GM12878 (cell line): ENCODE measurements at regions not wholly inside any gene's neighbourhood (a gene's known extent, or its start where the extent isn't known, plus 50 kb on each side); places are given as distances from the start of the nearest gene placed in this dataset.

Source experiments
- ATAC-seq: fragments of 200-7000 bp; cut with Tn5 transposase; 3 replicates; pipeline ENCODE4 v1.9.1; 2020; ENCODE audit warnings: mild to moderate bottlenecking, moderate library complexity
- BruUV-seq: library from RNA; stranded (reverse); fragments of 400-500 nt; replicated peaks from 2 replicates; lab custom pipeline; 2021; lab: Mats Ljungman, UMichigan
- CTCF ChIA-PET: fragments of 300-600 bp; sonication (Branson Sonifier 250); formaldehyde crosslinking; extraction: SDS; loops from one replicate; lab custom pipeline; 2021; ENCODE audit warnings: inconsistent platforms; lab: Yijun Ruan, JAX
- POLR2A ChIA-PET: fragments of 350-600 bp; formaldehyde crosslinking; extraction: SDS; loops from one replicate; lab custom pipeline; 2021; ENCODE audit warnings: inconsistent platforms; lab: Charles Lee
- RAD21 ChIA-PET: fragments of 300-600 bp; sonication (Branson Sonifier 250); formaldehyde crosslinking; loops from one replicate; lab custom pipeline; 2023; ENCODE audit warnings: antibody characterized with exemption; ENCODE audit not compliant: unreplicated experiment; lab: Charles Lee
- SMC1A ChIA-PET: fragments of 300-600 bp; sonication (Branson Sonifier 250); formaldehyde crosslinking; loops from one replicate; lab custom pipeline; 2023; ENCODE audit not compliant: unreplicated experiment, uncharacterized antibody; lab: Charles Lee
- DNase-seq: peaks from one replicate; pipeline ENCODE4 v3.0.0-alpha.2; 2011; ENCODE audit warnings: low read depth, low spot score
- FAIRE-seq: peaks from 3 replicates; lab custom pipeline; 2011; peaks lifted over from hg19 to GRCh38; lab: Jason Lieb, UNC
- H2AFZ ChIP-seq: 2 replicates; pipeline ENCODE4 v1.6.0; 2011; ENCODE audit warnings: low read depth, low read length, control low read depth; ENCODE audit not compliant: control insufficient read depth
- H3K27ac ChIP-seq: 2 replicates; pipeline ENCODE4 v1.5.1; 2011; ENCODE audit warnings: control low read depth; ENCODE audit not compliant: control insufficient read depth, insufficient read depth
- H3K27me3 ChIP-seq, 2 experiments: replicated peaks in 1 of 2; 2 replicates each; pipeline versions ENCODE4 v1.6.0 to v1.6.1; 2011; ENCODE audit warnings: low read length in 1 of 2; ENCODE audit not compliant: control insufficient read depth in 2 of 2, insufficient read depth in 2 of 2
- H3K36me3 ChIP-seq, 2 experiments: 2 replicates each; pipeline ENCODE4 v1.5.1; 2011; ENCODE audit warnings: low read length in 1 of 2; ENCODE audit not compliant: control insufficient read depth in 2 of 2, insufficient read depth in 2 of 2
- H3K4me1 ChIP-seq: 2 replicates; pipeline ENCODE4 v1.6.1; 2011; ENCODE audit warnings: mild to moderate bottlenecking, low read length, moderate library complexity, mixed read lengths; ENCODE audit not compliant: control insufficient read depth, insufficient read depth
- H3K4me2 ChIP-seq: 2 replicates; pipeline ENCODE4 v1.6.0; 2011; ENCODE audit warnings: control low read depth; ENCODE audit not compliant: control insufficient read depth, insufficient read depth
- H3K4me3 ChIP-seq: fragments of 200-600 bp; sonication (generic); 2 replicates; pipeline ENCODE4 v1.5.1; 2016
- H3K79me2 ChIP-seq: 2 replicates; pipeline ENCODE4 v1.6.0; 2011; ENCODE audit warnings: low read length; ENCODE audit not compliant: control insufficient read depth, insufficient read depth
- H3K9ac ChIP-seq: 2 replicates; pipeline ENCODE4 v1.8.0; 2011; ENCODE audit warnings: low read length, control low read depth, mixed read lengths; ENCODE audit not compliant: control insufficient read depth, insufficient read depth
- H3K9me3 ChIP-seq: replicated peaks from 3 replicates; pipeline ENCODE4 v1.5.1; 2011; ENCODE audit warnings: mild to moderate bottlenecking, low read length; ENCODE audit not compliant: control insufficient read depth, insufficient read depth
- H4K20me1 ChIP-seq: 2 replicates; pipeline ENCODE4 v1.6.0; 2011; ENCODE audit not compliant: control insufficient read depth, insufficient read depth
- BHLHE40 ChIP-seq, 2 experiments: fragments of 450-650 bp in 1 of 2; IDR thresholded peaks; 2 replicates each; pipeline ENCODE4 v1.6.1; 2011 to 2017; ENCODE audit warnings: low read depth in 2 of 2, borderline replicate concordance in 1 of 2, improper control_type of control experiment in 1 of 2, low read length in 1 of 2, mild to moderate bottlenecking in 1 of 2
- BRCA1 ChIP-seq: IDR thresholded peaks from 2 replicates; pipeline ENCODE4 v1.6.1; 2011; ENCODE audit warnings: low read depth, low read length, improper control_type of control experiment
- CBX5 ChIP-seq: sonication (generic); IDR thresholded peaks from 2 replicates; pipeline ENCODE4 v1.6.1; 2016; ENCODE audit warnings: low read depth, moderate library complexity, mild to moderate bottlenecking, inconsistent platforms
- CHD4 ChIP-seq: fragments of 200-600 bp; sonication (generic); IDR thresholded peaks from 2 replicates; pipeline ENCODE4 v1.6.1; 2016; ENCODE audit warnings: mild to moderate bottlenecking
- EZH2 ChIP-seq: IDR thresholded peaks from 2 replicates; pipeline ENCODE4 v1.6.1; 2012; ENCODE audit warnings: low read depth, mild to moderate bottlenecking, control low read depth, inconsistent platforms, low read length, borderline replicate concordance; ENCODE audit not compliant: control insufficient read depth
- GABPA ChIP-seq: IDR thresholded peaks from 2 replicates; pipeline ENCODE4 v1.6.1; 2014; ENCODE audit warnings: antibody characterized with exemption, low read depth, mild to moderate bottlenecking, inconsistent platforms
- JUND ChIP-seq: IDR thresholded peaks from 2 replicates; pipeline ENCODE4 v1.6.1; 2012; ENCODE audit warnings: low read depth, mild to moderate bottlenecking, low read length, improper control_type of control experiment, moderate library complexity
- MTA3 ChIP-seq: IDR thresholded peaks from 2 replicates; pipeline ENCODE4 v1.6.1; 2012; ENCODE audit warnings: low read length, inconsistent platforms, borderline replicate concordance
- NFIC ChIP-seq: IDR thresholded peaks from 2 replicates; pipeline ENCODE4 v1.6.1; 2012; ENCODE audit warnings: low read depth, mild to moderate bottlenecking, inconsistent platforms, low read length, moderate library complexity
- NR2C1 ChIP-seq: fragments of 450-650 bp; IDR thresholded peaks from 2 replicates; pipeline ENCODE4 v1.6.1; 2017; ENCODE audit warnings: antibody characterized with exemption, mild to moderate bottlenecking, moderate library complexity
- POLR2A ChIP-seq: IDR thresholded peaks from 2 replicates; pipeline ENCODE4 v1.6.1; 2011; ENCODE audit warnings: low read depth, mild to moderate bottlenecking, low read length
- SMC3 ChIP-seq: IDR thresholded peaks from 2 replicates; pipeline ENCODE4 v1.6.1; 2011; ENCODE audit warnings: low read length, improper control_type of control experiment, borderline replicate concordance
- STAT1 ChIP-seq: fragments of 450-650 bp; conservative IDR thresholded peaks from 2 replicates; pipeline ENCODE4 v1.6.1; 2014; ENCODE audit warnings: antibody characterized with exemption, mild to moderate bottlenecking
- TAF1 ChIP-seq: IDR thresholded peaks from 2 replicates; pipeline ENCODE4 v1.6.1; 2011; ENCODE audit warnings: mild to moderate bottlenecking, low read depth, low read length, borderline replicate concordance
- ZNF207 ChIP-seq: fragments of 450-650 bp; IDR thresholded peaks from 2 replicates; pipeline ENCODE4 v1.6.1; 2014; ENCODE audit warnings: antibody characterized with exemption, mild to moderate bottlenecking, borderline replicate concordance
- WGBS: methylation state at CpG from one replicate; pipeline ENCODE4 v1.1.6; 2016; ENCODE audit warnings: low lambda C conversion rate; ENCODE audit not compliant: insufficient replicate concordance, insufficient coverage; ENCODE audit errors: missing lambda C conversion rate; 5-methylcytosine and 5-hydroxymethylcytosine counted together
- in situ Hi-C: fragments of 300-500 bp; cut with MboI; formaldehyde crosslinking; loops from 9 replicates; pipeline ENCODE4 v1.14.3; 2018; ENCODE audit warnings: mixed read lengths
- intact Hi-C: fragments of 100-400 bp; cut with micrococcal nuclease; formaldehyde crosslinking; loops from one replicate; pipeline ENCODE4 v1.14.2; 2022; ENCODE audit not compliant: unreplicated experiment
- TF ChIP-seq, protein P1 (sequence below): fragments of 450-650 bp; IDR thresholded peaks from 2 replicates; pipeline ENCODE4 v1.6.1; 2014; ENCODE audit warnings: mild to moderate bottlenecking
- TF ChIP-seq, protein P2 (sequence below): IDR thresholded peaks from 2 replicates; pipeline ENCODE4 v1.6.1; 2012; ENCODE audit warnings: low read depth, low read length, improper control_type of control experiment

DNA sequence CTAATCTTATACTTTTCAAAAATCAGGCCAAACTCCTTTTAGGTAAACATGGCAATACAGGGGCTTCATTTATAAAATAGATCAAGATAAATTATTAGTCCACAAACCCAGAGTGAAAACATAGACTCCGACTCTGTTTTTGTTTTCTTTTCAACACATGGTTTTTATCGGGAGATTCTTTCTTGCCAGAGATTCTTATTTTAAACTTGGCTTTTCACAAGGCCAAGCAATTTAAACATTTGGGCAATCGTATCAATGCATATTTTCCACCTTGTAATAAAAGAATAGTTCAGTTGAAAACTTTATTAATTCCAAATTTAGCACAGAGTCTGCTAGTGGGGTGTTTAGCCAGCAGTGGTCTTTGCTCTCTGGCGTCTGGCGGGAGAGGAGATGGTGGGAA lies 71.9 kb downstream of the SOX11 start:
- DNase-seq (no peak), ATAC-seq (no peak), FAIRE-seq (no peak)
- Histone ChIP-seq H3K9ac (no peak overlapping the region), H3K4me2 (no peak overlapping the region), H3K36me3 (no peaks in the 10 kb centered on the region), H3K27me3 (no peaks in the 10 kb centered on the region), H3K9me3 (no peaks in the 10 kb centered on the region), H3K4me1 (no peaks in the 10 kb centered on the region), H3K79me2 (no peaks in the 10 kb centered on the region), H3K4me3 (no peak overlapping the region), H2AFZ (no peak overlapping the region), H3K27ac (no peak overlapping the region), H4K20me1 (no peaks in the 10 kb centered on the region)
- WGBS: 26% methylated on average over 5 of the region's 5 CpGs
- TF ChIP-seq, protein P1, sequence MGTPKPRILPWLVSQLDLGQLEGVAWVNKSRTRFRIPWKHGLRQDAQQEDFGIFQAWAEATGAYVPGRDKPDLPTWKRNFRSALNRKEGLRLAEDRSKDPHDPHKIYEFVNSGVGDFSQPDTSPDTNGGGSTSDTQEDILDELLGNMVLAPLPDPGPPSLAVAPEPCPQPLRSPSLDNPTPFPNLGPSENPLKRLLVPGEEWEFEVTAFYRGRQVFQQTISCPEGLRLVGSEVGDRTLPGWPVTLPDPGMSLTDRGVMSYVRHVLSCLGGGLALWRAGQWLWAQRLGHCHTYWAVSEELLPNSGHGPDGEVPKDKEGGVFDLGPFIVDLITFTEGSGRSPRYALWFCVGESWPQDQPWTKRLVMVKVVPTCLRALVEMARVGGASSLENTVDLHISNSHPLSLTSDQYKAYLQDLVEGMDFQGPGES: no peak
- TF ChIP-seq GABPA: no peak
- TF ChIP-seq NR2C1: no peak
- no peak for TF ChIP-seq MTA3
- no peak for TF ChIP-seq POLR2A
- ChIA-PET CTCF (interaction anchor here (0.7 kb wide), 1 partner anchor 37 kb away, joined by 3 read pairs; no protein-coding TSS in a partner anchor), POLR2A (no interaction called here), SMC1A (no interaction called here), RAD21 (no interaction called here)
- intact Hi-C loops (no loop called here), in situ Hi-C loops (no loop called here)
- no TSS peak for BruUV-seq

DNA sequence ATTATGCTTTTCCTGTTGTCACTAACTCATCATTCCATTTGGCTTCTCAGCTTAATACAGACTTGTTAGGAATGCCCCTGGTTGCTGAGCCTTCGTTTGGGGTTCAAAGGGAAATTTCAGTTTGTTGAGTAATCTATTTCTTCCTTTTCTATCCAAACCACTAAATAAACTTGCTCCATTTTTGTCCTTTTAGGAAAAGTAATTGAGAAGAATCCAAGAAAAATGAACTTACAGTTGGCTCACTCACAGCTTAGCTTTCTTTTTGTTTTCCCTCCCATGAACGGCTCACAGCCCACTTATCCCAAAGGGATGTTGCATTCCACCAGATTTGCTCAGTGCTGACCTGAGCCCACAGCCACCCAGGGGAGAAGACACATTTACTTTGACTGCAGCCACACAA lies 73.9 kb downstream of the SOX11 start:
- POLR2A ChIA-PET: no interaction called here
- no peaks in the 10 kb centered on the region for H3K79me2 ChIP-seq
- intact Hi-C loops: no loop called here
- H3K36me3 ChIP-seq: no peaks in the 10 kb centered on the region
- H2AFZ ChIP-seq: no peak overlapping the region
- no peaks in the 10 kb centered on the region for H3K9me3 ChIP-seq
- H3K27ac ChIP-seq: no peak overlapping the region
- BruUV-seq: no TSS peak
- H3K9ac ChIP-seq: no peak overlapping the region
- no peaks in the 10 kb centered on the region for H4K20me1 ChIP-seq
- no peak overlapping the region for H3K4me2 ChIP-seq
- H3K27me3 ChIP-seq: no peaks in the 10 kb centered on the region
- ATAC-seq (no peak), DNase-seq (no peak), FAIRE-seq (no peak)
- RAD21 ChIA-PET: no interaction called here
- H3K4me1 ChIP-seq: no peaks in the 10 kb centered on the region
- SMC1A ChIA-PET: interaction anchor here (0.8 kb wide), 1 partner anchor 211 kb away, joined by 3 read pairs; no protein-coding TSS in a partner anchor
- no peak overlapping the region for H3K4me3 ChIP-seq
- in situ Hi-C loops: no loop called here
- CTCF ChIA-PET: no interaction called here
- 3% methylated on average over 2 of the region's 2 CpGs for WGBS
- TF ChIP-seq STAT1: no peak
- TF ChIP-seq JUND: no peak
- TF ChIP-seq ZNF207: no peak
- no peak for TF ChIP-seq CBX5
- no peak for TF ChIP-seq BRCA1
- TF ChIP-seq BHLHE40 (IDR thresholded peaks at IDR 0.05; ENCODE audit: borderline replicate concordance in 1 of 2, low read depth in 2 of 2, low read length in 1 of 2): no peak
- no peak for TF ChIP-seq SMC3
- no peak for TF ChIP-seq CHD4
- TF ChIP-seq NFIC: no peak
- TF ChIP-seq EZH2: no peak
- TF ChIP-seq TAF1: no peak
- TF ChIP-seq MTA3: no peak
- TF ChIP-seq, protein P2, sequence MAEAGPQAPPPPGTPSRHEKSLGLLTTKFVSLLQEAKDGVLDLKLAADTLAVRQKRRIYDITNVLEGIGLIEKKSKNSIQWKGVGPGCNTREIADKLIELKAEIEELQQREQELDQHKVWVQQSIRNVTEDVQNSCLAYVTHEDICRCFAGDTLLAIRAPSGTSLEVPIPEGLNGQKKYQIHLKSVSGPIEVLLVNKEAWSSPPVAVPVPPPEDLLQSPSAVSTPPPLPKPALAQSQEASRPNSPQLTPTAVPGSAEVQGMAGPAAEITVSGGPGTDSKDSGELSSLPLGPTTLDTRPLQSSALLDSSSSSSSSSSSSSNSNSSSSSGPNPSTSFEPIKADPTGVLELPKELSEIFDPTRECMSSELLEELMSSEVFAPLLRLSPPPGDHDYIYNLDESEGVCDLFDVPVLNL: no peak
